Right lobe of liver (tissue), 6 donors: ENCODE measurements at regions not wholly inside any gene's neighbourhood (a gene's known extent, or its start where the extent isn't known, plus 50 kb on each side); places are given as distances from the start of the nearest gene placed in this dataset.

Experiments used
- ATAC-seq, 4 donors: fragments of 200-7000 bp; cut with Tn5 transposase; one replicate each; pipeline ENCODE4 v1.9.1; 2020; ENCODE audit warnings: mild to moderate bottlenecking in 4 of 4, moderate library complexity in 4 of 4
- DNase-seq, 3 donors: peaks; one replicate each; pipeline ENCODE4 v3.0.0-alpha.2; 2020
- H3K27ac ChIP-seq, 3 donors: fragments of 200-600 bp; one replicate each; pipeline ENCODE4 v1.8.0; 2022
- H3K27me3 ChIP-seq, 2 donors: fragments of 200-600 bp; one replicate each; pipeline ENCODE4 v1.8.0; 2022
- H3K36me3 ChIP-seq, 4 donors: fragments of 200-600 bp; sonication (generic) in 1 of 4; one replicate each; pipeline versions ENCODE4 v1.5.1 to v1.8.0; 2017 to 2022; ENCODE audit warnings: control low read depth in 1 of 4
- H3K4me1 ChIP-seq, 4 donors: fragments of 200-600 bp; sonication (generic) in 1 of 4; one replicate each; pipeline versions ENCODE4 v1.5.1 to v1.8.0; 2017 to 2022; ENCODE audit warnings: control low read depth in 1 of 4
- H3K4me3 ChIP-seq, 3 donors: fragments of 200-600 bp; one replicate each; pipeline ENCODE4 v1.8.0; 2022
- H3K9me3 ChIP-seq, 4 donors: fragments of 200-600 bp; sonication (generic) in 1 of 4; one replicate each; pipeline versions ENCODE4 v1.5.1 to v1.8.0; 2017 to 2022; ENCODE audit warnings: control low read depth in 1 of 4
- POLR2A ChIP-seq: fragments of 450-650 bp; IDR thresholded peaks from one replicate; pipeline ENCODE4 v1.6.1; 2017; ENCODE audit warnings: antibody characterized with exemption, mild to moderate bottlenecking
- WGBS: methylation state at CpG from one replicate; pipeline ENCODE4 v1.1.6; 2018; ENCODE audit warnings: low coverage, low lambda C conversion rate; ENCODE audit not compliant: insufficient coverage; ENCODE audit errors: missing lambda C conversion rate; 5-methylcytosine and 5-hydroxymethylcytosine counted together
- intact Hi-C, 2 donors: fragments of 100-400 bp; cut with DNase I; formaldehyde crosslinking; loops; one replicate each; pipeline versions ENCODE4 v1.11.2 to v1.14.1; 2022
- TF ChIP-seq, protein P1 (sequence below), 4 donors: fragments of 200-600 bp in 3 of 4; fragments of 450-650 bp in 1 of 4; IDR thresholded peaks; one replicate each; pipeline versions ENCODE4 v1.5.1 to v1.8.0; 2016 to 2022; ENCODE audit warnings: antibody characterized with exemption in 4 of 4, mild to moderate bottlenecking in 2 of 4
- donor health status: DM: no; HTN: yes; CAD: no.
- donor health status: DM: no; HTN: no; CAD: no.
- donor health status: DM: no; HTN: no; CAD: no.
- donor health status: DM: no; HTN: yes; CAD: no.
- donor health status: DM: no; HTN: yes; CAD: no.

DNA sequence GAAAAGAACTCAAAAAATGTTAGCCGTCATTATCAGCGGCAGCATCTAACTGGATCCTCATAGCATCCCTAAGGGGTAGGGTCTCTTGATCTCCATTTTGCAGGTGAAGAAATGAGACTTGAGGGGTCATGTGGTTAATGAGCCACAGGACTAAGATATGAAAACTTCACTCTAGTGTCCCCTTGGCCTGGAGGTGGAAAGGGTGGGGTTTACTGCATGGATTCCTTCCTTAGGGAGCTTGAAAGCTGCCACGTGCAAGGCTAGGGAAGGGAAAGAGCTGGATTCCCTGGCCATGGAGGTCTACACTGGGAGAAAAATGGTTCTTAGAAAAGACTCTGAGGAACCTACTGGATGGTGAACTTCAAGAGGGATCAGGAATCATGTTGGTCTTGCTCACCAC lies 107.9 kb downstream of the SPRY4 start:
- Histone ChIP-seq H3K27me3 (no peaks in the 10 kb centered on the region), H3K4me3 (no peak overlapping the region), H3K27ac (no peak overlapping the region), H3K36me3 (no peaks in the 10 kb centered on the region), H3K4me1 (no peaks in the 10 kb centered on the region), H3K9me3 (no peaks in the 10 kb centered on the region)
- TF ChIP-seq POLR2A, result no peak
- TF ChIP-seq, protein P1, sequence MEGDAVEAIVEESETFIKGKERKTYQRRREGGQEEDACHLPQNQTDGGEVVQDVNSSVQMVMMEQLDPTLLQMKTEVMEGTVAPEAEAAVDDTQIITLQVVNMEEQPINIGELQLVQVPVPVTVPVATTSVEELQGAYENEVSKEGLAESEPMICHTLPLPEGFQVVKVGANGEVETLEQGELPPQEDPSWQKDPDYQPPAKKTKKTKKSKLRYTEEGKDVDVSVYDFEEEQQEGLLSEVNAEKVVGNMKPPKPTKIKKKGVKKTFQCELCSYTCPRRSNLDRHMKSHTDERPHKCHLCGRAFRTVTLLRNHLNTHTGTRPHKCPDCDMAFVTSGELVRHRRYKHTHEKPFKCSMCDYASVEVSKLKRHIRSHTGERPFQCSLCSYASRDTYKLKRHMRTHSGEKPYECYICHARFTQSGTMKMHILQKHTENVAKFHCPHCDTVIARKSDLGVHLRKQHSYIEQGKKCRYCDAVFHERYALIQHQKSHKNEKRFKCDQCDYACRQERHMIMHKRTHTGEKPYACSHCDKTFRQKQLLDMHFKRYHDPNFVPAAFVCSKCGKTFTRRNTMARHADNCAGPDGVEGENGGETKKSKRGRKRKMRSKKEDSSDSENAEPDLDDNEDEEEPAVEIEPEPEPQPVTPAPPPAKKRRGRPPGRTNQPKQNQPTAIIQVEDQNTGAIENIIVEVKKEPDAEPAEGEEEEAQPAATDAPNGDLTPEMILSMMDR (IDR thresholded peaks at IDR 0.05), result no peak
- 94% methylated on average over 3 of the region's 3 CpGs for WGBS
- DNase-seq (no peak), ATAC-seq (no peak)
- intact Hi-C loops, result no loop called here

DNA sequence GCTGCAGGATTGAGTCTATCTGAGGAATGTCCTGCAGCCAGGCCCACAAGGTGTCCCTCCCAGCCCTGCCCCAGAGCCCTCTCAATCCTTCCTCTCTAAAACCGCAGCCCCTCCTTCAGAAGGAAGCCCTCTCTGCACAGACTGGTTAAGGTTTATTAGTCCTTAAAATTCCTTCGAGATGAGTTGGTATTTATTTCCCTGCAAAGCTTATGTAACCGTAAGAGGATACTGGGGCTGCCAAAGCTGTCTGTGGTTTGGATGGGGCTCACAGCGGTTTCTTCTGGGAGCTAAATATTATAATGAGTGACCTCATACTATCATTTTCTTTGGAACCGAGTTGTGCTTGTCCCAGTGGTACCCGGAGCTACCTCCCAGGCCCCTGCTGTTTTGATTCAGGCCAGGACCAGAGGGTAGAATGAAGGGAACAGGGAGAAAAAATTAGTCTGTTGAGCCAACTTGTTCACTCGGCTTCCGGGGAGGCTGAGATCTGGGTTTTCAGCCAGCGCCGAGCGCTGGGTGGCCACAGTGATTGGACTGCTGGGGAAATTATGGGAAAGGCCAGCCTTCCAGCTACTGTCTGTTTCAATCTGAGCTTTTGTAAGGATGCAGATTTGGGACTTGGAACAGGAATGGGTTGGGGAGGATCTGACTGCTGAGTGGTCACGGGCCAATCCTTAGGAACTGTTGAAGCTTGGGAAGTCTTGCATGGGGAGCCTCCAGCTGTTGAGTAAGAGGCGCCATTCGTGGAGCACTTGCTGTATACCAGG lies 107.5 kb downstream of the NDFIP1 start:
- TF ChIP-seq, protein P1 (IDR thresholded peaks at IDR 0.05), result no peak
- TF ChIP-seq POLR2A, result no peak
- Histone ChIP-seq H3K4me3 (no peak overlapping the region), H3K9me3 (no peaks in the 10 kb centered on the region), H3K27me3 (no peaks in the 10 kb centered on the region), H3K4me1 (no peaks in the 10 kb centered on the region), H3K27ac (no peak overlapping the region), H3K36me3 (no peaks in the 10 kb centered on the region)
- peak in 3 of 4 donors; percentile 20 to 44 (median 20) for ATAC-seq
- intact Hi-C loops, result no loop called here
- WGBS, result 61% methylated on average over 11 of the region's 14 CpGs
- no peak for DNase-seq

DNA sequence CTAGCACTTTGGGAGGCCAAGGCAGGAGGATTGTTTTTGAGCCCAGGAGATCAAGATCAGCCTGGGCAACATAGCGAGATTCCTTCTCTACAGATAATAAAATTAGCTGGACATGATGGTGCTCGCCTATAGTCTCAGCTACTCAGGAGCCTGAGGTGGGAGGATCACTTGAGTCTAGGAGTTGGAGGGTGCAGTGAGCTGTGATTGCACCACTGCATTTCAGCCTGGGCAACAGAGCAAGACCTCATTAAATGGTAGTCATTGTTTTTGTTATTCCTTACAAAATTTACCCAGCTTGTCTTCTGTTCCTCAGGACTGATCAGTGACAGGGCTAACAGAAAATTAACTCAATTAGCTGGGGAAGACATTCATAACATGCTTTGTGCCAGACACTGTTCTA lies 104.5 kb downstream of the NDFIP1 start:
- Histone ChIP-seq H3K27me3 (no peaks in the 10 kb centered on the region), H3K27ac (no peak overlapping the region), H3K4me1 (no peaks in the 10 kb centered on the region), H3K4me3 (no peak overlapping the region), H3K9me3 (no peaks in the 10 kb centered on the region), H3K36me3 (no peaks in the 10 kb centered on the region)
- intact Hi-C loops, result no loop called here
- WGBS, result no CpG with 5 or more reads among the region's 2 CpGs
- DNase-seq, result no peak
- TF ChIP-seq POLR2A, result no peak
- TF ChIP-seq, protein P1 (IDR thresholded peaks at IDR 0.05), result no peak
- no peak for ATAC-seq

DNA sequence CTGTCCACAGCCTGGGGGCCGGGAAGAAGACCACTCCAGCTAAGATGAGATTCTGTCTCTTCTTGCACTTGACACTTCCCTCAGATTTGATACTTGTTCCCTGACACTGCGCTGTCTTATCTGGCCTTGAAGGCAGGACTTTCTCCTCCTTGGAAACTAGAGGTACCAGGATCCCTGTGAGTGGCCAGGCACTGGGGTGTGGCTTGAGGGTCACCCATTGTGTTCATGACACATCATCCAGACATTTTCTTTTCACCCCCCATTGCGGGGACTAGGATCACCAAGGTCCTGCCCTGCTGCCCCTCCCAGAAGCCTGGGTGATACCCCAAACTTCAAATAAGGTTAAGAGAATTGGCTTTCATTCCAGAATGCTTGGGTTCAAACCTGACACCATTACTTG lies 103.3 kb downstream of the NDFIP1 start:
- Histone ChIP-seq H3K27ac (no peak overlapping the region), H3K4me3 (no peak overlapping the region), H3K4me1 (no peaks in the 10 kb centered on the region), H3K27me3 (no peaks in the 10 kb centered on the region), H3K36me3 (no peaks in the 10 kb centered on the region), H3K9me3 (no peaks in the 10 kb centered on the region)
- DNase-seq, result no peak
- TF ChIP-seq POLR2A, result no peak
- TF ChIP-seq, protein P1 (IDR thresholded peaks at IDR 0.05), result no peak
- intact Hi-C loops, result no loop called here
- WGBS, result 90% methylated on average over 3 of the region's 3 CpGs
- ATAC-seq, result no peak
